Fibroblast of villous mesenchyme (primary cell): ENCODE measurements at regions not wholly inside any gene's neighbourhood (a gene's known extent, or its start where the extent isn't known, plus 50 kb on each side); places are given as distances from the start of the nearest gene placed in this dataset.

Experiments used
- DNase-seq: peaks from one replicate; pipeline ENCODE4 v3.0.0-alpha.2; 2010; ENCODE audit warnings: low read depth
- H3K4me3 ChIP-seq: 2 replicates; pipeline ENCODE4 v1.5.1; 2011; ENCODE audit warnings: low read depth, mild to moderate bottlenecking, low read length
- TF ChIP-seq, protein P1 (sequence below): IDR thresholded peaks from 2 replicates; pipeline ENCODE4 v1.5.1; 2012; ENCODE audit warnings: low read depth, mild to moderate bottlenecking, low read length; ENCODE audit not compliant: insufficient read depth

DNA sequence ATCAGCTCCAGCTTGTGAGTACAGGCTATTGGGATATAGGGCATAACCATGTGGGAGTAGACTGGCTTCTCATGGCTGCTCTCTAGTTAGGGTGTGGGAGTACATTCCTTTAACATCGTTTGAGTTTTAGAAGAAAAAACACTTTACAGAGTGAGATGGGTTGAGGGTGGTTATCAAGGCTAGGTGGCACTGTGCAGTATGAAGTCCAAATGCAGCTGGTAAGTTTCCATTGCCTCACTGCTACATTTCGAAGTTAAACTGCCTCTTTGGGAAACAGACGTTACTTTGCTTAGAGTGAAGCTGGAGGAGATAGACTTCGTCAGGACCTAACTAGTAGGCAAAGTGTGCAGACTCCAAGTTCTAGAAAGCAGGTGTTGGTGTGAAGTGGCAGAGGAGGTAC is 192.4 kb downstream of the SQOR start:
- H3K4me3 ChIP-seq, result no peak overlapping the region
- DNase-seq, result no peak
- TF ChIP-seq, protein P1, sequence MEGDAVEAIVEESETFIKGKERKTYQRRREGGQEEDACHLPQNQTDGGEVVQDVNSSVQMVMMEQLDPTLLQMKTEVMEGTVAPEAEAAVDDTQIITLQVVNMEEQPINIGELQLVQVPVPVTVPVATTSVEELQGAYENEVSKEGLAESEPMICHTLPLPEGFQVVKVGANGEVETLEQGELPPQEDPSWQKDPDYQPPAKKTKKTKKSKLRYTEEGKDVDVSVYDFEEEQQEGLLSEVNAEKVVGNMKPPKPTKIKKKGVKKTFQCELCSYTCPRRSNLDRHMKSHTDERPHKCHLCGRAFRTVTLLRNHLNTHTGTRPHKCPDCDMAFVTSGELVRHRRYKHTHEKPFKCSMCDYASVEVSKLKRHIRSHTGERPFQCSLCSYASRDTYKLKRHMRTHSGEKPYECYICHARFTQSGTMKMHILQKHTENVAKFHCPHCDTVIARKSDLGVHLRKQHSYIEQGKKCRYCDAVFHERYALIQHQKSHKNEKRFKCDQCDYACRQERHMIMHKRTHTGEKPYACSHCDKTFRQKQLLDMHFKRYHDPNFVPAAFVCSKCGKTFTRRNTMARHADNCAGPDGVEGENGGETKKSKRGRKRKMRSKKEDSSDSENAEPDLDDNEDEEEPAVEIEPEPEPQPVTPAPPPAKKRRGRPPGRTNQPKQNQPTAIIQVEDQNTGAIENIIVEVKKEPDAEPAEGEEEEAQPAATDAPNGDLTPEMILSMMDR, result no peak

DNA sequence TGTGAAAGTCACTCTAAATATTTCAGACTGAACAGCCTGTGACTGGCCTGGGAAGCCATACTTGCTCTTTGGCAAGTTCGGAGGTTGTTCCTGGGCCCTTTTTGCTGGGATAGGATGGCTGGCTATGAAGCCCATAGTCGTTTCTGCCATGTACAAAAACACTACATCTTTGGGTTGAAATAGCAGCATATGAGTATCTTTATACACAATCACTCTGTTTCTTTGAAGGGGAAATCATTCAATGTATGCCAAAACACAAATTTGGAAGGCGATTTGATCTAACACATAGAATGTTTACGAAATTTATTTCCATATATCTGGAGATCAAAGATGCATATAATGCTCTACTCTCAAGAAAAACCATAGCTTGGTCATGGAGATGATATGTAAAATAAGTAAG is 192.9 kb downstream of the SQOR start:
- no peak overlapping the region for H3K4me3 ChIP-seq
- TF ChIP-seq, protein P1, result no peak
- DNase-seq, result no peak

DNA sequence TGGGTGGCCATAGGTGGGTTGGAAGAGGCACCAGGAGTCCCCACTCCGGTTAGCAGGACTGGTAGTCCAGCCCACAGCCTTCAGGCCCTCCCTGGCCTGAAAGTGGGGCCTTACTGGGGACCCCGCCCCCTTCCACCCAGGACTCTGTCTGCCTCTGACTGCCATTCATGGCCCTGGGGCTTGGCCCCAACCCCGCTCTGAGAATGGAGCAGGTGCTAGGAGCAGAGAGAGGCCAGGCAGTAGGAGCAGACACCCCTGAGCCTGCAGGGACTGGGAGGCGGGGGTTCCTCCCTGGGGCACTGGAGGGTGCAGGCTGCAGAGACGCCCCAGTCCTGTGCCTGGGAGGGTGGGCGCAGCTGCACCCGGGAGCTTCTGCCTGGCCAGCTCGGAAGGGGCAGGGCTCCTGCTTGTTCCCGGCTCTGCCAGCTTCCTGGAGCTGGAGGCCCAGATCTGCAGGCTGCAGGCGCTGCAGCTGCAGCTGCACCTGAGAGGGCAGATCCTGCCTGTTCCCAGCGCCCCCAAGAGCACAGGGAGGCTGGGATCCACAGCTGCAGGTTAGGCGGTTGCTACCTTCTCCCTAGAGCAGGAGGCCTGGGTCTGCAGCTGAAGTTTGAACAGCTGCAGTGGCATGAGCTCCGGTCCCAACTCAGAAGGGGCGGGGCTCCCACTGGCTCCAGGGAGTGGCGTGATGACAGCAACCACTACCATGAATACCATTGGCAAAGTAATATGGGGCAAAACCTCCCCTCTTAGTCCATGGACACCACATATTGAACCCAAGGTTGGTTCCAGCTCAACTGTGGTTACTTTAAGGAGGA is 194.7 kb downstream of the SQOR start:
- DNase-seq, result no peak
- TF ChIP-seq, protein P1, result no peak
- H3K4me3 ChIP-seq, result no peak overlapping the region

DNA sequence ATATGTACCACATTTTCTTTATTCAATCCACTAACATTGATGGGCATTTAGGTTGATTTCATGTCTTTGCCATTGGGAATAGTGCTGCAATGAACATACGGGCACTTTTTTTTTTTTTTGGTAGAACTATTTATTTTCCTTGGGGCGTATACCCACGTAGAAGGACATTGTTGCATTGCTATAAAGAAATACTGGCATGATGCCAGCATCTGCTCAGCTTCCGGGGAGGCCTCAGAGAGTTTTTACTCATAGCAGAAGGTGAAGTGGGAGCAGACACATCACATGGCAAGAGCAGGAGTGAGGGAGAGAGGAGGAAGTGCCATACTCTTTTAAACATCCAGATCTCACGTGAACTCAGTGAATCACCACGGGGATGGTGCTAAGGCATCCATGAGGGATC is 197.0 kb downstream of the SQOR start:
- H3K4me3 ChIP-seq, result no peak overlapping the region
- TF ChIP-seq, protein P1, result no peak
- DNase-seq, result no peak

DNA sequence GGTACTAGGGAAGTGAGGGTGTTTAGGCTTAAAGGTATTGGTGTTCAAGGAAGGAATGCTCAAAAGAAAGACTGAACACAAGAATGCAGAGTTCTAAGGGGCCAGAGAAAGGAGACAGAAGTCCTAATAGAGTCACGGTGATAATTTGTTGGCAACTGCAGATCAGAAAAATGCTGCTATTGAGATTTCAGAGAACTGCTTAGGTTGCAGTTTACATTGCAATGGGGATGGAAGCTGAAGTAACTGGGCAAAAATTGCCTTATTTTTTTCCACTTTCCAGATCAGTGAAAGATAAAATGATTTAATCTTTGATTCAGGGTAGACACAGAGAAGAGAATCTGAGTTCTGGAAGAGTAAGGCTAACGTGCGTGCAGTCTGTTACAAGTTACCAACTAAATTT is 199.8 kb downstream of the SQOR start:
- DNase-seq, result no peak
- TF ChIP-seq, protein P1, result no peak
- H3K4me3 ChIP-seq, result no peak overlapping the region

DNA sequence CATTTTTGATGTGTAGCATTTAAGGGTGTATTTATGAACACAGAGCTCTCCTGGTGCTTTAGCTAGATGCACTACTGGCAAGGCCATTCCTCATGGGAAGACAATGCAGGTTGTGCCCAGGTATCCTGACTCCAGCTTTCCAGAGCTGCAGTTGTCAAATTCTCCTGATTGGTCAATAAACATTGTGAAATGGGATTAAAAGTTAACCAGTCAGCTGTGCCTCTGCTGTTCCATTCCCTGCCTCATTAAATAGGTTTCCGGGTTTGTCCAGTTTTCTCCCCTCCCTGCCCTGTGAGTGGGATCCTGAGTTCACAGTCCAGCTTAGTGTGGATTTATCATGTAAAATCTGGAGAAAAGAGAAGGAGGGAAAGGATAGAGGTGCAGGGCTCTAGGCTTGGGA is 207.3 kb downstream of the SQOR start:
- no peak overlapping the region for H3K4me3 ChIP-seq
- TF ChIP-seq, protein P1, result no peak
- DNase-seq, result no peak

DNA sequence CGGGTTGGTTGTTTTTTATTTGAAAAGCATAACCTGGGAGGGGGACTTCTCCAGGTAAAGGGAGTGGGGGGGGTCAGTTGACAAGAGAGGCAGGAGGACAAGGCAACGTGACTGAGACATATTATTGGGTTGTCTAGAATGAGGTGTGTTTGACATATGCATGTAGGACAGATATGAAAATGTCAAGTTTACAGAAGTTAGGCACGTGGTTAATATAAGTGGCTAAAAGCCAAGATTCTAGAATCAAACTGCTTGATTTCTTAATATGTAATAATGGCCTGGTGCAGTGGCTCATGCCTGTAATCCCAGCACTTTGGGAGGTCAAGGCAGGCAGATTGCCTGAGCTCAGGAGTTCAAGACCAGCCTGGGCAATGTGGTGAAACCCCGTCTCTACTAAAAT is 212.8 kb downstream of the SQOR start:
- no peak overlapping the region for H3K4me3 ChIP-seq
- DNase-seq, result no peak
- TF ChIP-seq, protein P1, result no peak
